T-helper 1 cell treated with Interleukin-12 subunit alpha and Interleukin-12 subunit beta and Interleukin-4 antibody, amounts not matched to agents 30 μg/mL and 1 μg/mL, for 36 hours (primary cell): ENCODE measurements at regions not wholly inside any gene's neighbourhood (a gene's known extent, or its start where the extent isn't known, plus 50 kb on each side); places are given as distances from the start of the nearest gene placed in this dataset.

Experiments
- H3K27ac Mint-ChIP-seq: one replicate; pipeline ENCODE4 v1.8.0; 2021; ENCODE audit warnings: mild to moderate bottlenecking, mixed read lengths
- H3K27me3 Mint-ChIP-seq: one replicate; pipeline ENCODE4 v1.8.0; 2021; ENCODE audit warnings: low read depth, mixed read lengths
- H3K36me3 Mint-ChIP-seq: one replicate; pipeline ENCODE4 v1.8.0; 2021; ENCODE audit warnings: low read depth, mixed read lengths
- H3K4me1 Mint-ChIP-seq: one replicate; pipeline ENCODE4 v1.8.0; 2021; ENCODE audit warnings: low read depth, mixed read lengths
- H3K4me3 Mint-ChIP-seq: one replicate; pipeline ENCODE4 v1.8.0; 2021; ENCODE audit warnings: mild to moderate bottlenecking, moderate library complexity, mixed read lengths
- H3K9me3 Mint-ChIP-seq: one replicate; pipeline ENCODE4 v1.8.0; 2021; ENCODE audit warnings: mixed read lengths

- Mint-ChIP-seq H3K36me3 (no peaks in the 10 kb centered on the region), H3K4me1 (no peaks in the 10 kb centered on the region), H3K9me3 (no peaks in the 10 kb centered on the region), H3K4me3 (no peak overlapping the region), H3K27ac (no peak overlapping the region), H3K27me3 (no peaks in the 10 kb centered on the region)
Observed at GRCh38 chr10:29033311-29033940, 255.4 kb upstream of the LYZL1 start.

DNA sequence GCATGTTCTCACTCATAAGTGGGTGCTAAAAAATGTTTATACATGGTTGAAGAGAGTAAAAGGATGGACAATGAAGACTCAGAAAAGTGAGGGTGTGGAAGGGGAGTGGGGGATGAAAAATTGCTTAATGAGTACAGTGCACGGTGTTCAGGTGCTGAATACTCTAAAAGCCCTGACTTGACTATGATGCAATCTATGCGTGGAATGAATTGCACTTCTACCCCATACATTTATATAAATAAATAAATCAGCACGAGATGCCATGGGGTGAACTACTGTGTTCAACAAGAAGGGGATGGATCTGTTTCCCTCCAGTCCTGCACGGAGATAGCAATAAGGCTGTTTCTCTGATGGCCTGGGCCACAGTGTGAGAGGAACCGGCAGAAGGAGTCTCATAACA lies 254.3 kb upstream of the LYZL1 start:
- H3K4me3 Mint-ChIP-seq: no peak overlapping the region
- no peaks in the 10 kb centered on the region for H3K4me1 Mint-ChIP-seq
- no peaks in the 10 kb centered on the region for H3K27me3 Mint-ChIP-seq
- no peaks in the 10 kb centered on the region for H3K36me3 Mint-ChIP-seq
- H3K9me3 Mint-ChIP-seq: no peaks in the 10 kb centered on the region
- no peak overlapping the region for H3K27ac Mint-ChIP-seq

GRCh38 chr10:29035721-29036120 lies 253.1 kb upstream of the LYZL1 start:
- no peaks in the 10 kb centered on the region for H3K4me1 Mint-ChIP-seq
- H3K9me3 Mint-ChIP-seq: no peaks in the 10 kb centered on the region
- H3K27me3 Mint-ChIP-seq: peaks cover 4% of the 10 kb centered on the region
- no peaks in the 10 kb centered on the region for H3K36me3 Mint-ChIP-seq
- H3K27ac Mint-ChIP-seq: no peak overlapping the region
- no peak overlapping the region for H3K4me3 Mint-ChIP-seq

GRCh38 chr10:29037348-29038113 lies 251.3 kb upstream of the LYZL1 start:
- no peaks in the 10 kb centered on the region for H3K9me3 Mint-ChIP-seq
- no peaks in the 10 kb centered on the region for H3K36me3 Mint-ChIP-seq
- no peaks in the 10 kb centered on the region for H3K4me1 Mint-ChIP-seq
- H3K27me3 Mint-ChIP-seq: peaks cover 4% of the 10 kb centered on the region
- H3K4me3 Mint-ChIP-seq: no peak overlapping the region
- H3K27ac Mint-ChIP-seq: no peak overlapping the region

- H3K27me3 Mint-ChIP-seq: peaks cover 4% of the 10 kb centered on the region
- H3K9me3 Mint-ChIP-seq: no peaks in the 10 kb centered on the region
- no peak overlapping the region for H3K27ac Mint-ChIP-seq
- H3K4me3 Mint-ChIP-seq: no peak overlapping the region
- no peaks in the 10 kb centered on the region for H3K4me1 Mint-ChIP-seq
- no peaks in the 10 kb centered on the region for H3K36me3 Mint-ChIP-seq
Observed at GRCh38 chr10:29039091-29039490, 249.8 kb upstream of the LYZL1 start.

GRCh38 chr10:29039677-29040189 lies 249.1 kb upstream of the LYZL1 start:
- H3K4me1 Mint-ChIP-seq: no peaks in the 10 kb centered on the region
- H3K36me3 Mint-ChIP-seq: no peaks in the 10 kb centered on the region
- H3K9me3 Mint-ChIP-seq: no peaks in the 10 kb centered on the region
- peaks cover 4% of the 10 kb centered on the region for H3K27me3 Mint-ChIP-seq
- no peak overlapping the region for H3K27ac Mint-ChIP-seq
- no peak overlapping the region for H3K4me3 Mint-ChIP-seq

DNA sequence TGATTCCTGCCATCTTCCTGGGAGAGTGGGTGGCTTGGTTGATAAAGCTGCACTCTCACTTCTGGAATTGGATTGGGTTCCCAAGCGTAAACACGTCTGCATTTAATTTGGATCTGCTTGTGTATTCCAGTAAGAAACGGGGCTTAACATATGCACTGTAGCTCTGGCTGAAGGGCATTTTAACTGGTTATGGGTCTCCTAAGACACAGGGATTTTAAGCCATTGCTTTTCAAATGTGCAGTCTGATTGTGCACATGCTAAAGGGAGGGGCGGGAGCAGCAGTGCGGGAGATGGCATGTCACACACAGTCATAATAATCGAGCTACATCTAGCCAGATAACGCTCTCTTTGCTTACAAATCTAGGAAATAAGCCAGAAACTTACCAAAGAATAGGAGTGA lies 247.3 kb upstream of the LYZL1 start:
- Mint-ChIP-seq H3K4me1 (no peaks in the 10 kb centered on the region), H3K27ac (no peak overlapping the region)

DNA sequence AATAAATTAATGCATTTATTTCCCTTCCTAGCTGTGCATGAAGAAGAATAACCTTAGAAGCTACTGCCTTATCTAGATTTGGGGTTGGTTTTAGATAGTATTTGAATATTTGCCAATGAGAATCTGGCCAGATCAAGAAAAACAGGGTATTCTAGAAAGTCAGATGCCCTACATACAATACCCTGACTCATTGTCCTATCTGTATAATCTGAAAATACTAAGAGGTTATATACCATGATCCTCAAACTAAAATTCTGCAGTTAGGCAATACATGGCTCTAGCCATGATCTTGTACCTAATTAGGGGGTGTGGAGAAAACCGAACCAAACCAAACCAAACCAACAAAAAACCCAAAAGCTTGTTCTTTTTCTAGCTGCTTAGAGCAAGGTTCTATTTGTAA lies 240.4 kb upstream of the LYZL1 start:
- no peaks in the 10 kb centered on the region for H3K9me3 Mint-ChIP-seq
- H3K27ac Mint-ChIP-seq: no peak overlapping the region
- H3K27me3 Mint-ChIP-seq: no peaks in the 10 kb centered on the region
- no peak overlapping the region for H3K4me3 Mint-ChIP-seq
- no peaks in the 10 kb centered on the region for H3K36me3 Mint-ChIP-seq
- H3K4me1 Mint-ChIP-seq: no peaks in the 10 kb centered on the region

More for the DNA sequence above, 247.3 kb upstream of the LYZL1 start:
- no peak overlapping the region for H3K4me3 Mint-ChIP-seq
- no peaks in the 10 kb centered on the region for H3K36me3 Mint-ChIP-seq
- H3K9me3 Mint-ChIP-seq: no peaks in the 10 kb centered on the region
- peaks cover 4% of the 10 kb centered on the region for H3K27me3 Mint-ChIP-seq

- Mint-ChIP-seq H3K4me1 (no peaks in the 10 kb centered on the region), H3K27ac (no peak overlapping the region), H3K36me3 (no peaks in the 10 kb centered on the region), H3K27me3 (no peaks in the 10 kb centered on the region), H3K4me3 (no peak overlapping the region), H3K9me3 (no peaks in the 10 kb centered on the region)
Observed at GRCh38 chr10:29050081-29050480, 238.8 kb upstream of the LYZL1 start.

- Mint-ChIP-seq H3K4me3 (no peak overlapping the region), H3K27me3 (no peaks in the 10 kb centered on the region), H3K36me3 (no peaks in the 10 kb centered on the region)
Observed at GRCh38 chr10:29055101-29055500, 233.8 kb upstream of the LYZL1 start.

DNA sequence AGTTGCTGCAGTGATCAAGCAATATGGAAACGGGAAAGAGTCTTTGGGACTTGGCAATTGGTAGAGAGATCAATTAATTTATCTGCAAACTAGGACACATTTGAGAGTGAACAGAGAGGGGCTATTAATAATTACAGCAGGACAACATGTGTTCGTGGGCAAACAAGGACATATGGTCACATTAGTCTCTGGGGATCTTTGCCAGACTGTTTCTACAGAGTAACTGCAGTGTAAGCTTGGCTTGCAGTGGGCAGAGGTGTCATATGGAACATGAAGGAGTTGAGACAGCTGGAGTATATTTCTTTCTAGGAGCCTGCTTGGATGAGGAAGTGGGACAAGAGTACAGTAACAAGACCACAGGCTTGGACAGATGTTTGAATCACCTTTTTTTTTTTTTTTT lies 232.1 kb upstream of the LYZL1 start:
- no peaks in the 10 kb centered on the region for H3K4me1 Mint-ChIP-seq
- no peak overlapping the region for H3K27ac Mint-ChIP-seq
- no peak overlapping the region for H3K4me3 Mint-ChIP-seq
- H3K9me3 Mint-ChIP-seq: no peaks in the 10 kb centered on the region
- no peaks in the 10 kb centered on the region for H3K36me3 Mint-ChIP-seq
- H3K27me3 Mint-ChIP-seq: no peaks in the 10 kb centered on the region

More at GRCh38 chr10:29055101-29055500, 233.8 kb upstream of the LYZL1 start:
- no peaks in the 10 kb centered on the region for H3K4me1 Mint-ChIP-seq
- no peak overlapping the region for H3K27ac Mint-ChIP-seq
- H3K9me3 Mint-ChIP-seq: no peaks in the 10 kb centered on the region

DNA sequence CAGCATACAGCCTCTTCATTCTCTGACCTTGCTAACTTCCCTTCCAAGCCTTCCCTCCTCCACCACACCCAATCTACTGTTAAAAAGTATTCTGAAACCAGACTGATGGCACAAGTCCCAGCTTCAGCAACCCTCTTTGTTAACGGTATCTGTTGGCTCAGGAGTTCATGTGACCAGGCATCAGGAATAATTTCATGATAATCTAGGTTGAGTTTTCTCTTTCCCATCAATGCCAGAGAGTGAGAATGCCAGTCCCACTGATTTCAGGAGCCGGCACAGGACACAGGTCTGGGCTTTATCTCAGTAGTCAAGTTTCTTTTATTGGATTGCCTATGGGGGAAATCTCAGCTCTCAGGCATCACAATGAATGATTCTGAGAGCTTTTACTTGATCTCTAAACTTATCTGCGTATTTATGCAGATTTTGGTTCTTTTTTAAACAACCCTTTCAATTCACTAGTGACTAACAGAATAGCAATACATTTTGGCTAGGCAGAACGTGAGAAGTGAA lies 231.0 kb upstream of the LYZL1 start:
- no peaks in the 10 kb centered on the region for H3K4me1 Mint-ChIP-seq
- no peaks in the 10 kb centered on the region for H3K27me3 Mint-ChIP-seq
- H3K9me3 Mint-ChIP-seq: no peaks in the 10 kb centered on the region
- no peaks in the 10 kb centered on the region for H3K36me3 Mint-ChIP-seq
- H3K4me3 Mint-ChIP-seq: no peak overlapping the region
- no peak overlapping the region for H3K27ac Mint-ChIP-seq

- no peaks in the 10 kb centered on the region for H3K36me3 Mint-ChIP-seq
- H3K4me3 Mint-ChIP-seq: no peak overlapping the region
- H3K27me3 Mint-ChIP-seq: no peaks in the 10 kb centered on the region
- H3K9me3 Mint-ChIP-seq: no peaks in the 10 kb centered on the region
- no peaks in the 10 kb centered on the region for H3K4me1 Mint-ChIP-seq
- no peak overlapping the region for H3K27ac Mint-ChIP-seq
Observed at GRCh38 chr10:29063806-29064644, 224.8 kb upstream of the LYZL1 start.

GRCh38 chr10:29064680-29065079 lies 224.2 kb upstream of the LYZL1 start:
- no peaks in the 10 kb centered on the region for H3K9me3 Mint-ChIP-seq
- H3K4me1 Mint-ChIP-seq: no peaks in the 10 kb centered on the region
- H3K4me3 Mint-ChIP-seq: no peak overlapping the region
- H3K27me3 Mint-ChIP-seq: no peaks in the 10 kb centered on the region
- no peak overlapping the region for H3K27ac Mint-ChIP-seq
- no peaks in the 10 kb centered on the region for H3K36me3 Mint-ChIP-seq
